Endothelial cell (in vitro differentiated cells): ENCODE measurements at regions not wholly inside any gene's neighbourhood (a gene's known extent, or its start where the extent isn't known, plus 50 kb on each side); places are given as distances from the start of the nearest gene placed in this dataset.
A peak's percentile ranks its signal among the peaks of the same experiment; 100 is the strongest.

Experiments
- DNase-seq: peaks from one replicate; pipeline ENCODE4 v3.0.0; 2021; ENCODE audit warnings: low spot score
- H3K27ac Mint-ChIP-seq: one replicate; pipeline ENCODE4 v1.8.0; 2021; ENCODE audit warnings: mixed read lengths, inconsistent platforms; ENCODE audit not compliant: unreplicated experiment
- H3K27me3 Mint-ChIP-seq: one replicate; pipeline ENCODE4 v1.8.0; 2021; ENCODE audit warnings: mild to moderate bottlenecking, moderate library complexity, mixed read lengths, inconsistent platforms; ENCODE audit not compliant: unreplicated experiment
- H3K36me3 Mint-ChIP-seq: one replicate; pipeline ENCODE4 v1.8.0; 2021; ENCODE audit warnings: mild to moderate bottlenecking, low read depth, mixed read lengths, inconsistent platforms; ENCODE audit not compliant: unreplicated experiment
- H3K4me1 Mint-ChIP-seq: one replicate; pipeline ENCODE4 v1.8.0; 2021; ENCODE audit warnings: mild to moderate bottlenecking, mixed read lengths, inconsistent platforms; ENCODE audit not compliant: unreplicated experiment
- H3K4me3 Mint-ChIP-seq: one replicate; pipeline ENCODE4 v1.8.0; 2021; ENCODE audit warnings: mild to moderate bottlenecking, mixed read lengths, inconsistent platforms; ENCODE audit not compliant: unreplicated experiment
- H3K9me3 Mint-ChIP-seq: one replicate; pipeline ENCODE4 v1.8.0; 2021; ENCODE audit warnings: mixed read lengths, inconsistent platforms; ENCODE audit not compliant: unreplicated experiment
- CTCF ChIP-seq: fragments of 200-600 bp; sonication (generic); IDR thresholded peaks from one replicate; pipeline ENCODE4 v1.5.0; 2021; ENCODE audit warnings: antibody characterized with exemption; ENCODE audit not compliant: unreplicated experiment

- H3K4me1 Mint-ChIP-seq: no peaks in the 10 kb centered on the region
- H3K27ac Mint-ChIP-seq: no peak overlapping the region
- peak; percentile 17 for DNase-seq
- H3K36me3 Mint-ChIP-seq: no peaks in the 10 kb centered on the region
- no peaks in the 10 kb centered on the region for H3K9me3 Mint-ChIP-seq
- TF ChIP-seq CTCF: peak; percentile 60
- no peak overlapping the region for H3K4me3 Mint-ChIP-seq
- peaks cover 2% of the 10 kb centered on the region for H3K27me3 Mint-ChIP-seq
Observed at GRCh38 chr1:37096523-37096922, 62.2 kb upstream of the GRIK3 start.

- Mint-ChIP-seq H3K4me3 (no peak overlapping the region), H3K36me3 (no peaks in the 10 kb centered on the region), H3K27me3 (peaks cover 4% of the 10 kb centered on the region), H3K4me1 (no peaks in the 10 kb centered on the region), H3K27ac (no peak overlapping the region), H3K9me3 (no peaks in the 10 kb centered on the region)
- no peak for DNase-seq
- TF ChIP-seq CTCF: no peak
Observed at GRCh38 chr1:37097731-37098130, 63.4 kb upstream of the GRIK3 start.

GRCh38 chr1:37098237-37098636, 63.9 kb upstream of the GRIK3 start:
- H3K27ac Mint-ChIP-seq: no peak overlapping the region
- peaks cover 4% of the 10 kb centered on the region for H3K27me3 Mint-ChIP-seq
- no peak for DNase-seq
- H3K36me3 Mint-ChIP-seq: no peaks in the 10 kb centered on the region
- no peak for TF ChIP-seq CTCF
- H3K9me3 Mint-ChIP-seq: no peaks in the 10 kb centered on the region
- H3K4me3 Mint-ChIP-seq: no peak overlapping the region
- H3K4me1 Mint-ChIP-seq: no peaks in the 10 kb centered on the region

GRCh38 chr1:37100310-37100709, 66.0 kb upstream of the GRIK3 start:
- Mint-ChIP-seq H3K9me3 (no peaks in the 10 kb centered on the region), H3K4me1 (no peaks in the 10 kb centered on the region)

More at GRCh38 chr1:37100310-37100709, 66.0 kb upstream of the GRIK3 start:
- H3K27me3 Mint-ChIP-seq: peaks cover 4% of the 10 kb centered on the region
- H3K4me3 Mint-ChIP-seq: no peak overlapping the region
- no peaks in the 10 kb centered on the region for H3K36me3 Mint-ChIP-seq
- no peak overlapping the region for H3K27ac Mint-ChIP-seq
- no peak for DNase-seq
- no peak for TF ChIP-seq CTCF
